GM18907 (cell line): ENCODE measurements at regions not wholly inside any gene's neighbourhood (a gene's known extent, or its start where the extent isn't known, plus 50 kb on each side); places are given as distances from the start of the nearest gene placed in this dataset.

Experiments
- ATAC-seq: cut with Tn5 transposase; IDR thresholded peaks from one replicate; pipeline ENCODE4 v1.9.1; 2021; ENCODE audit warnings: mild to moderate bottlenecking, moderate library complexity; ENCODE audit not compliant: unreplicated experiment

GRCh38 chr22:47847131-47847890 is 1084.9 kb downstream of the TBC1D22A start:
- ATAC-seq, result no peak

DNA sequence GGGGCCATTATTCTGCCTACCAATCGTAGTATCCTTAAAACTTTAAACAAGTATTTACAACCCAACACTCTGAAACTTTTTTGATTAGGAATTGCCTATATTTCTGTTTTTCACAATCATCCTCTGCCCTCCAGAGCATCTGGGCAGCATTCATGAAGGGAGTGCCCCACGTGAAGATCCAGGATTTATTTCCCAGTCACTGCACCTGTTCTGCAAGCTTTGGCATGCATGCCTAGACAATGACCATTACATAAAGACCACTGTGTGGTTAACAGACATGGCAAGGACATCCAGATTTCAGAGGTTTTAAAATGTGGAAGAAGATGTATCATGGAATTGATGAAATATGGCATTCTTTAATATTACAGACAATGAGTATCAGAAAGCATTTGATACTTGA is 1083.8 kb downstream of the TBC1D22A start:
- no peak for ATAC-seq

- no peak for ATAC-seq
Measured at GRCh38 chr22:47842119-47842518, 1079.7 kb downstream of the TBC1D22A start.

GRCh38 chr22:47841156-47841555 is 1078.7 kb downstream of the TBC1D22A start:
- ATAC-seq, result no peak

- no peak for ATAC-seq
Measured at GRCh38 chr22:47839595-47840227, 1077.3 kb downstream of the TBC1D22A start.

DNA sequence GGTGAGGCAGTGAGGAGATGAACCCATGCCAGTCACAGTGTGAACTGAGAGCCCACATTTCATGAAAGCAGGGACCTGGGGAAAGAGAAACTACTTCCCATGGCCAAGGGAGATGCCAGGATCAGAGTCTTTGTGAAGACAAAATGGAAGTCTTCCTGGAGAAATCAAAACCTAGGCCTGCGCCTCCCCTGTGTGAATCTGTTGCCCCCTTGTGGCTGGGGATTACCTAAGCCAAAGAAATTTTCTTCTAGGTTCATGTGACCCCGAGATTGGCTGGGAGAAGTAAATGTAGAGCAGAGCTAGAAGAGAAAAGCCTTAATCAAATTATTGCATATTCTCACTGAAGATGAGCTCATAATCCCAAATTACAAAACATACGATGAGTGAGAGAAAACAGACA is 1075.3 kb downstream of the TBC1D22A start:
- no peak for ATAC-seq

DNA sequence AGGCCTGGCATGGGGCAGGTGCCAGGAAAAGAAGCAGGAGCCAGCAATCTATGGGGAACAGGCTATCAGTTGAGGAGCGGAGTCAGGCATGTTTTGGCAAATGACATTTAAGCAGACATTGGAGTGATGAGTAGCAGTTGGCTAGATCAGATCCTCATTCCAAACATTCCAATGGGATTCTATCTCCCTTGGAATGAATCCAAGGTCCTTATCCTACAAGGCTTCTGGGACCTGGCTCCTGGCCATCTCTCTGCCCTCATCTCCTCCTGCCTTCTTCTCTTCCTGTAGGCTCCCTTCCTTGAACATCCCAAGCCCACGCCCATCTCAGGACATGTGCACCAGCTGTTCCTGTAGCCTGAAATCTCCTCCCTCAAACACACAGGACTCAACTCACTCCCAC is 1074.5 kb downstream of the TBC1D22A start:
- ATAC-seq, result no peak

DNA sequence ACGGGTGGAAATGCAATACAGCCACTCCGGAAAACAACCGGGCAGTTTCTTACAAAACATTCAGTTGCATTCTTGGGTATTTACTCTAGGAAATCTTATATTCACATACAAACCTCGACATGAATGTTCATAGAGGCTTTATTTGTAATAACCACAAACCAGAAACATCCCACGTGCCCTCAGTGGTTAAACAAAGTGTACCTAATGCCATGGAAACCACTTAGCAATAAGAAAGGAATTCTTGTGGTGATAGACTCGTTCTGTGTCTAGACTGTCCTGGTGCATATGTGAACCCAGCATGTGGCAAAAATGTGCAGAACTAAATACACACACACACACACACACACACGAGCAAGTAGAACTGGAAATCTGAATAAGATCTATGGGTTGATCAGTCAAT is 1073.3 kb downstream of the TBC1D22A start:
- no peak for ATAC-seq

DNA sequence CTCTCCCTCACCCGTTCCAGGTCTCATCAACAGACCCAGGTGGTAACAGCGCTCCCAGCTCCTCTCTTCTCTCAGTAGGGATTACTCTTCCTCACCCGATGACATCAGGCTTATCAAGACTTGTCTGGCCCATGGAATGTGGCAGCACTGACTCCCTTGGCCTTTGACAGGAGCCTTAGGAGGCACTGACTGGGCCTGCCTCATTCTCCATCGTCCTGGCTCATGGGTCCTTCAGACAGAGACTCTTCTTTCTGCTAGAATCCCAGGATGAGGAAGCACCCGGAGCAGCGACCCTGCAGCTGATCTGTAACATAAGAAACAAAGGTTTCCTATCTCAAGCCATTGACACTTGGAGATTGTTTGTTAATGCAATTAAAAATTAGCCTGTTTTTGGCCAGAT is 1063.6 kb downstream of the TBC1D22A start:
- ATAC-seq, result no peak

- no peak for ATAC-seq
Measured at GRCh38 chr22:47822422-47822821, 1060.0 kb downstream of the TBC1D22A start.

DNA sequence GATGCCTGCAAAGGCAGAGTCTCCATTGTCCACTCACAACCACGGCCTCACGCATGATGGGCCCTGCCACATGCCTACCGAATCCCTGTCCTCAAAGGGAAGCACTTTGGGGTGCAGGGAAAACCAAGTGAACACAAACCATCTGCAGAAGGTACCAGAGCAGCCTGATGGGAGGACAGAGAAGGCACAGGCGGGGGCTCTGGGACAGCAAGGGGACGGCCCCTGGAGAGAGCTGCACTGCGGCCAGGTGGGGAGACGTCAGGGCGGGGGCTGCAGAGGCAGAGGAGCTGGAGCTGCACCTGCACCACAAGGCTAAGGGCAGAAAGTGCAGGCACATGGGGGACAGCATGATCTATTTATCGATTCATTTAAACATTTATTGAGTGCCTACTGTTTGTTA is 1056.0 kb downstream of the TBC1D22A start:
- no peak for ATAC-seq

- ATAC-seq, result no peak
Measured at GRCh38 chr22:47817380-47817779, 1054.9 kb downstream of the TBC1D22A start.

GRCh38 chr22:47816863-47817210 is 1054.4 kb downstream of the TBC1D22A start:
- no peak for ATAC-seq

GRCh38 chr22:47816121-47816862 is 1053.8 kb downstream of the TBC1D22A start:
- no peak for ATAC-seq

DNA sequence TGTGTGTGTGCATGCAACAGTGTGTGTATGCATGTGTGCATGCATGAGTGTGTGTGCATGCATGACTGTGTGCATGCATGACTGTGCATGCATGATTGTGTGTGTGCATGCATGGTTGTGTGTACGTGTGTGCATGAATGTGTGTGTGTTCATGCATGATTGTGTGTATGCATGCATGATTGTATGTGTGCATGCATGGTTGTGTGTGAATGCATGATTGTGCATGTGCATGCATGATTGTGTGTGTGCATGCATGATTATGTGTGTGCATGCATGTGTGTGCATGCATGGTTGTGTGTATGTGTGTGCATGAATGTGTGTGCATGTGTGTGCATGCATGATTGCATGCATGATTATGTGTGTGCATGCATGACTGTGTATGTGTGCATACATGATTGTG is 1052.0 kb downstream of the TBC1D22A start:
- ATAC-seq, result no peak

DNA sequence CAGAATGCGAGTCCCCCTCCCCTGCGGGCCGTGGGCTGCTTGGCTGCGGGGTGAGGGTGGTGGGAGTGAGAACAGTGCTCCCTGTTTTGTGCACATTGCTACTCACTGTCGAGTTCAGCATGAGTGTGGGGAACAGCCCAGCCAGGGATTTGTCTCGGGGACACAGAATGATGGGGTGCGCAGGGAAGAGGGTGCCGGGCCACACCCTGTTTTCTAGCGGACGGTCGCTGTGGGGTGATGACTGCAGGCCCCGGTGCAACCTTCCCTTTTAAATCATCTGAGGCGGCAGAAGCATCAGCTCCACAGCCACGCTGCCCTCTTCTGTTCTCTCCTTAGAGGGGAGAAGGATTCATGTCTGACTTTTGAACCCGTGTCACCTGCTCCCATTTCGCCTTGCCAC is 1051.2 kb downstream of the TBC1D22A start:
- ATAC-seq, result no peak

DNA sequence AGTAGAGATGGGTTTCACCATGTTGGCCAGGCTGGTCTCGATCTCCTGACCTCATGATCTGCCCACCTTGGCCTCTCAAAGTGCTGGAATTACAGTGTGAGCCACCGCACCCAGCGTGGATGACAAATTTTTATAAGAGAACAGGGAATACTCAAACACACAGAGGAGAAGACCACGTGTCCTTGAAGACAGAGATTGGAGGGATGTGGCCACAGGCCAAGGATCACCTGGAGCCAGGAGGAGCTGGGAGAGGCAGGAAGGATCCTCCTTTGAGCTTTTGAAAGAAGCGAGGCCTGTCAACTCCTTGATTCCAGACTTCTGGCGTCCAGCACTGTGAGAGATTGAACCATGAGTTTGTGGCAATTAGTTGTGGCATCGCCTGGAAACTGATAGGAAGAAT is 1049.5 kb downstream of the TBC1D22A start:
- no peak for ATAC-seq

DNA sequence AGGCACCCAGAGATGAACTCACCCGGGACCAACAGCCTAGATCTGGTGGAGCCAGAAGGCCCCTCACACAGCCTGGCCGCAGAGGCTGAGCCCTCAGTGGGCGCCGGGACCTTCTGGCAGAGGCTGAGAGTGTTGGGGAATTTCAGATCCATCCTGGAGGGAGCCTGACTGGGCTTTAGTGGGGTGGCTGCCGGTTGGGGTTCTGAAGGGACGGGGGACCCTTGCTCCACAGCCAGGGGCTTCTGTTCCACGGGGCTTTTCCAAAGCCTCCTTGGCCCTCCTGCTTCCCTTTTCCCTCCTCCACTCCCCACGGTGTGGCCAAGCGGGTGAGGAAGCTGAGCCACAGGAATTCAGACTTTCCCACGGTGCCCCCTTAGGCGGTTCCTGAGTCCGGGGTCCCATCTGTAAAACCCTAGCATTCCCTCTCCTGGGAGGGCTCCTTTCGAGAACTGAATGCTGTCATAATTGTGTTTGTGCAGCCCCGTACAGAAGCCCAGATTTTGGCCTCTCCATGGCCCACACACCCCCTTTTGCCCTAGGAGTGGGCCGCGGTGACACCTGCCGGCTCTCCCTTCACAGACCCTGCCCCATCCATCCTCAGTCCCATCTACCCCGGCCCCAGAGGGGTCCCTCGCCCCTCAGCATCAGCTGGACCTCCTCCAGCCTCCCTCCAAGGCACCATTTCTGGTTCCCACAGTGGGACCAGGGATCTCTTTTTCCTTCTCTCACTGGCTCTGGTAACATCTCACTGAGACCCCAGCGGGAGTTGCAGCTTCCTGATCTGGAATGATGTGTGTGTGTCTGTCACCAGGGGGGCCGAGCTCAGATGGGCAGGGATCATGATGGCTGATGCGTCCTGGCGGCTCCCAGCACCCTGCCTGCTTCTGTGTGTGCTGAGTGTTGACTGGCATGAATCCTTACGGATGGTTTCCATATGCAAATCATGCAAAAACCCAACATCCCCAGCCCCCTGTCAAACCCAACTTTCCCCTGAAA is 1048.4 kb downstream of the TBC1D22A start:
- ATAC-seq, result no peak

DNA sequence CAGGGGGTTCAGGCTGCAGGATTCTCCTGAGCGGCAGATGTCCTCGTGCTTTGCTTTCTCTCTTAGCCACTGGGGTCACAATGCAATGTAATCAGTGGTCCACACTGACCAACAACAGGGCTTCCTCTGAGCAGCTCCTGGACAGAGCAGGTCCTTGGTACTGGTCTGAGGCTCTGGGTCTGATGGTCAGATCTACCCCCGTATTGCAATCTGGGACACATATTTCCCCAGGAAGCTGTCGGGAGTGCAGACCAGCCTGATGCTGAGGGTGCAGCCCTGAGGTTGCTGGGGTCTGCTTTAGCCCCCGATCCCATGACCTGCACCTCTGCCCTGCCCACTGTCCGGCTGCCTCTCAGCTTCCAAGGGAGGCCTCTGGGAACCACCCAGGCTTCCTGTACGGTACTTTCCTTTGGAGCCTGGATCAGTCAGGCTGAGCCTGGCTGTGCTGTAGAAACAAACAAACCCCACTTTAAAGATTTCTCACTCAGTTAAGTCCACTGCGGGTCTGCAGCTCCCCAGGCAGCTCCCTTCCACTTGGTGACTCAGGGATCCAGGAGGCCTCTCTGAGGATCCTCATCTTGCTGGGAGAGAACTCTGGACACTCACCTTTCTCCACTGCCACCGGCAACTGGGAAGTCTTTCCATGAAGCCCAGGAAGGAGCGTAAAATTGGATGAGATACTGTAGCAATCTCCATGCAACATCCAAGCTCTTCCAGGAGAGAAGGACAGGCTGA is 1046.6 kb downstream of the TBC1D22A start:
- no peak for ATAC-seq

- ATAC-seq, result no peak
Measured at GRCh38 chr22:47808236-47808635, 1045.8 kb downstream of the TBC1D22A start.
